Peyer's patch (tissue), 4 donors: ENCODE measurements at regions not wholly inside any gene's neighbourhood (a gene's known extent, or its start where the extent isn't known, plus 50 kb on each side); places are given as distances from the start of the nearest gene placed in this dataset.

Experiments used
- DNase-seq, 3 donors: peaks; one replicate each; pipeline ENCODE4 v3.0.0-alpha.2; 2017 to 2019
- H3K27ac ChIP-seq, 4 donors: fragments of 200-600 bp; sonication (generic); one replicate each; pipeline ENCODE4 v1.5.1; 2016 to 2019
- H3K27me3 ChIP-seq, 2 donors: fragments of 200-600 bp; sonication (generic); one replicate each; pipeline ENCODE4 v1.5.1; 2019
- H3K36me3 ChIP-seq, 3 donors: fragments of 200-600 bp; sonication (generic); one replicate each; pipeline ENCODE4 v1.5.1; 2016 to 2019
- H3K4me1 ChIP-seq, 4 donors: fragments of 200-600 bp; sonication (generic); one replicate each; pipeline ENCODE4 v1.5.1; 2016 to 2019
- H3K4me3 ChIP-seq, 4 donors: fragments of 200-600 bp; sonication (generic); 1 replicate in 3 of 4; 2 replicates in 1 of 4; pipeline ENCODE4 v1.5.1; 2016 to 2019; ENCODE audit warnings: mild to moderate bottlenecking in 1 of 4
- H3K9me3 ChIP-seq, 4 donors: fragments of 200-600 bp; sonication (generic); one replicate each; pipeline ENCODE4 v1.5.1; 2016 to 2019; ENCODE audit warnings: mild to moderate bottlenecking in 1 of 4
- POLR2A ChIP-seq, 2 donors: fragments of 450-650 bp; IDR thresholded peaks; one replicate each; pipeline ENCODE4 v1.5.1; 2017; ENCODE audit warnings: antibody characterized with exemption in 2 of 2, mild to moderate bottlenecking in 2 of 2, moderate library complexity in 2 of 2
- TF ChIP-seq, protein P1 (sequence below), 6 experiments: fragments of 450-650 bp in 4 of 6; fragments of 200-600 bp in 2 of 6; sonication (generic) in 1 of 6; IDR thresholded peaks; one replicate each; pipeline ENCODE4 v1.5.1; 2017 to 2019; ENCODE audit warnings: antibody characterized with exemption in 6 of 6, mild to moderate bottlenecking in 3 of 6, moderate library complexity in 1 of 6

DNA sequence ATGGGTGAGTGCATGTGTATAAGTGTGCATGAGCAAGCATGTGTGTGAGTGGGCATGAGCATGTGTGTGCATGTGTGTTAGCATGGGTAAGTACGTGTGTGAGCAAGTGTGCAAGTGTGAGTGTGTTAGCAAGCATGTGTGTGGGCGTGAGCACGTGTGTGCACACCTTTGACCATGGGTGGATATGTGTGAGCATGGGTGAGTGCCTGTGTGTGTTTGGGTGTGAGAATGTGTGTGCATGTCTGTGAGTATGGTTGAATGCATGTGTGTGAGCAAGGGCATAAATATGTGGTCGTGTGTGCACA, 84.6 kb downstream of the DLL1 start:
- TF ChIP-seq, protein P1, sequence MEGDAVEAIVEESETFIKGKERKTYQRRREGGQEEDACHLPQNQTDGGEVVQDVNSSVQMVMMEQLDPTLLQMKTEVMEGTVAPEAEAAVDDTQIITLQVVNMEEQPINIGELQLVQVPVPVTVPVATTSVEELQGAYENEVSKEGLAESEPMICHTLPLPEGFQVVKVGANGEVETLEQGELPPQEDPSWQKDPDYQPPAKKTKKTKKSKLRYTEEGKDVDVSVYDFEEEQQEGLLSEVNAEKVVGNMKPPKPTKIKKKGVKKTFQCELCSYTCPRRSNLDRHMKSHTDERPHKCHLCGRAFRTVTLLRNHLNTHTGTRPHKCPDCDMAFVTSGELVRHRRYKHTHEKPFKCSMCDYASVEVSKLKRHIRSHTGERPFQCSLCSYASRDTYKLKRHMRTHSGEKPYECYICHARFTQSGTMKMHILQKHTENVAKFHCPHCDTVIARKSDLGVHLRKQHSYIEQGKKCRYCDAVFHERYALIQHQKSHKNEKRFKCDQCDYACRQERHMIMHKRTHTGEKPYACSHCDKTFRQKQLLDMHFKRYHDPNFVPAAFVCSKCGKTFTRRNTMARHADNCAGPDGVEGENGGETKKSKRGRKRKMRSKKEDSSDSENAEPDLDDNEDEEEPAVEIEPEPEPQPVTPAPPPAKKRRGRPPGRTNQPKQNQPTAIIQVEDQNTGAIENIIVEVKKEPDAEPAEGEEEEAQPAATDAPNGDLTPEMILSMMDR (IDR thresholded peaks at IDR 0.05), result no peak
- TF ChIP-seq POLR2A (IDR thresholded peaks at IDR 0.05), result no peak
- peak in 1 of 3 donors; percentile 19 for DNase-seq
- H3K9me3 ChIP-seq, result no peaks in the 10 kb centered on the region
- H3K4me1 ChIP-seq, result no peaks in the 10 kb centered on the region
- no peaks in the 10 kb centered on the region for H3K36me3 ChIP-seq
- H3K27ac ChIP-seq, result no peak overlapping the region
- H3K4me3 ChIP-seq, result no peak overlapping the region
- H3K27me3 ChIP-seq, result no peaks in the 10 kb centered on the region

DNA sequence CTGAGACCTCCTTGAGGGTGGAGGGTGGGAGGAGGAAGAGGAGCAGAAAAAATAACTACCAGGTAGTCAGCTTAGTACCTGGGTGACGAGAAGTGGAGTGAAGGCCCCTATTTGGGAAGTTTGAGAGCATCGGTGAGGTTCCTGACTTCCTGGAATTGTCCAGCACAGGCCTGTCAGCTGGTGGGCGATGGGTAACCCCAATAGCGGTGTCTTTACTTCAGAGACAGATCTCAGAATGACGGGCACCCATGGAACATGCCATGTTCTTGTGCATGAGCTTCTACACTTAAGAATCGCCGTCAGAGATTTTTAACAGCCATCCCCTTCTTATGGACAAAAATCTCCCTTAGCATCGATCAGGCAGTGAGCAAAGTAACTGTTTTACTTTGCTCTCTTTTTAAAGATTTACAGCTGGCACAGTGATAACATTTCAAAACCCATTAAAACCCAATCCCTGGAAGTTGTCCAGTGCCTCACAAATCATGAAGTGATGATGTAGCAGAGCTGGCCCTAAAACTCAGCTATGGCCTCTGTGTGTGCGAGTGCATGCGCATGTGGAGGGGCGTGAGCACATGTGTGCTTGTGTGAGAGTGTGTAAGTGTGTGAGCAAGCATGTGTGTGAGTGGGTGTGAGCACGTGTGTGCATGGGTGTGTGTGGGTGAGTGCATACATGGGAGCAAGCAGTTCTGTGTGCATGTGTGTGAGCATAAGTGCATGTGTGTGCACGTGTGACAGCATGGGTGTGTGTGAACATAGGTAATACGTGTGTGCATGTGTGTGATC, 85.2 kb downstream of the DLL1 start:
- H3K36me3 ChIP-seq, result no peaks in the 10 kb centered on the region
- DNase-seq, result peak in 1 of 3 donors; percentile 19
- no peaks in the 10 kb centered on the region for H3K9me3 ChIP-seq
- H3K27ac ChIP-seq, result no peak overlapping the region
- no peak overlapping the region for H3K4me3 ChIP-seq
- no peaks in the 10 kb centered on the region for H3K27me3 ChIP-seq
- no peak for TF ChIP-seq POLR2A (IDR thresholded peaks at IDR 0.05)
- TF ChIP-seq, protein P1 (IDR thresholded peaks at IDR 0.05), result no peak
- no peaks in the 10 kb centered on the region for H3K4me1 ChIP-seq

DNA sequence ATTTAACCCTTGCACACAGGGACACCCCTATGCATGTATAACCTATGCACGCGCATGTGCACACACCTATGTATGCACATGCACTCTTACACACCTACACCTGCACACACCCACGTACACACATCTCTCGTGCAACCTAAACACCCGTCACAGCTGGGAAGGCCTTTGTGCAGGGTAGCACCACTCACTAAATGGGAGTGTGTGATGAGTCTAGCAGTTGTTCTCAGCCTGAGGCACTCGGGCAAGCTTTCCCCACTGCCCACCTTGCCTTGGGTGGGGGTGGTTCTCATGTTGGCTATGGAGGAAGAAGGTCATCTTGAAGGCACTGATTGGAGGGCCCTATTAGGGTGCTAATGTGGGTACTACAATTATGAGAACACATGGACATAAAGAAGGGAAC, 85.8 kb downstream of the DLL1 start:
- Histone ChIP-seq H3K36me3 (no peaks in the 10 kb centered on the region), H3K27ac (no peak overlapping the region), H3K9me3 (no peaks in the 10 kb centered on the region), H3K4me3 (no peak overlapping the region), H3K4me1 (no peaks in the 10 kb centered on the region), H3K27me3 (no peaks in the 10 kb centered on the region)
- DNase-seq, result peak in 1 of 3 donors; percentile 23
- TF ChIP-seq, protein P1 (IDR thresholded peaks at IDR 0.05), result no peak
- TF ChIP-seq POLR2A (IDR thresholded peaks at IDR 0.05), result no peak

DNA sequence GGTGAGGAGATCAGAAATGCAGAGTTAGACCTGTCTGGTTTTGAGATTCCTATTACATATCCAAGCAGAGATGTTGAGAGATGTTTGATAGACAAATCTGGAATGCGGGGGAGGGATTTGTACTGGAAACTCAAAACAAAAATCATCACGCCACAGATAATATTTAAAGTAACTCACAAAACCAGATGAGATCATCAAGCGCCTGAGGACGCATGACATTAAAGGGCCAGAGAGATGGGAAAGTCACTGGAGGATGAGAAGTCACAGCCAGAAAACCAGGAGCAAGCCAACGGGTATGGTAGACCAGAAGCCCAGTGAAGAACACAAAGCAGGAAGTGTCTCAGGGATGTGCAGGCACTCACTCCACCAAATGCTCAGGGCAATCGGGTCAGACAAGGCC, 87.7 kb downstream of the DLL1 start:
- peak in 1 of 3 donors; percentile 24 for DNase-seq
- Histone ChIP-seq H3K27ac (no peak overlapping the region), H3K9me3 (no peaks in the 10 kb centered on the region), H3K36me3 (no peaks in the 10 kb centered on the region), H3K4me1 (no peaks in the 10 kb centered on the region), H3K27me3 (no peaks in the 10 kb centered on the region), H3K4me3 (no peak overlapping the region)
- TF ChIP-seq, protein P1 (IDR thresholded peaks at IDR 0.05), result no peak
- TF ChIP-seq POLR2A (IDR thresholded peaks at IDR 0.05), result no peak

DNA sequence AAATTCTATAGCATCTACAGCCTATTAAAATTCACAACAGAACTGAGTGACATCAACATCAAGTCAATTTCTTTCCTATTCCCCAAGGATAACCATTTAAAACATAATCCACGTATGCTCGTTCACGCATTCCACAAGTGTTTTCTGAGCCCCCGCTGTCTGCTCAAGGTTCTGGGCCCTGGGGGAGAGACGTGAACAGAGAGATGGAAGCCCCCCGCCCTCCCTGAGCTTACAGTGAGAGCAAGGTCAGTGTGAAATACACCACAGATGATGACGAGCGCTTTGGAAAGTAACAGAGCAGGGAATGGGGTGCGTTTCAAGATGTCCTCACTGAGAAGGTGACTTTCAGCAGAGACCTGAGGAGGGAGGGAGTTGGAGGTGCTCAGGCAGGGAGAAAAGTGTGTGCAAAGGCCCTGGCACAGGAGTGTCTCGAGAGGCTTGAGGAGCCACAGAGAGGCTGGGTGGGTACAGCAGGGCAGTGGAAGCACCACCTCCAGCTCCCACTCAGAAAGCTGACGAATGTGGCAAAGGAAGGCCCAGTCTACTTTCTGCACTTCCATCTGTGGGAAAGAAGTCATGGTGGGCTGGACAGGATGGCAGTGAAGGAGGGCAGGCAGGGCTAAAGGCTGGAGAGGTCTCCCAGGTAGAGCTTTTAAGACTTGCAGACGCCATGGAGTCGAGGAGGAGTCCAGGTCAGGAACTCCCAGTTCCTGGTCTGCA, 88.3 kb downstream of the DLL1 start:
- Histone ChIP-seq H3K9me3 (no peaks in the 10 kb centered on the region), H3K4me1 (no peaks in the 10 kb centered on the region), H3K27ac (no peak overlapping the region), H3K27me3 (no peaks in the 10 kb centered on the region), H3K36me3 (no peaks in the 10 kb centered on the region), H3K4me3 (no peak overlapping the region)
- peak in 1 of 3 donors; percentile 34 for DNase-seq
- no peak for TF ChIP-seq POLR2A (IDR thresholded peaks at IDR 0.05)
- TF ChIP-seq, protein P1 (IDR thresholded peaks at IDR 0.05), result no peak
